MCF 10A (cell line): ENCODE measurements at regions not wholly inside any gene's neighbourhood (a gene's known extent, or its start where the extent isn't known, plus 50 kb on each side); places are given as distances from the start of the nearest gene placed in this dataset.

Experiments
- BruUV-seq: library from RNA; stranded (reverse); fragments of 400-500 nt; replicated peaks from 2 replicates; lab custom pipeline; 2021; lab: Mats Ljungman, UMichigan
- CTCF ChIA-PET: fragments of 300-600 bp; sonication (Branson Sonifier 250); formaldehyde crosslinking; extraction: SDS; loops from one replicate; lab custom pipeline; 2021; ENCODE audit warnings: antibody characterized with exemption, inconsistent platforms; lab: Yijun Ruan, JAX
- POLR2A ChIA-PET: fragments of 300-600, 350-650 bp; sonication (Branson Sonifier 250); formaldehyde crosslinking; extraction: SDS; loops from one replicate; lab custom pipeline; 2020; ENCODE audit warnings: antibody characterized with exemption, inconsistent platforms; lab: Yijun Ruan, JAX
- DNase-seq: peaks from one replicate; pipeline ENCODE4 v3.0.0-alpha.2; 2018; ENCODE audit not compliant: unreplicated experiment
- H3K27ac Mint-ChIP-seq: one replicate; pipeline ENCODE4 v1.8.0; 2022; ENCODE audit warnings: mild to moderate bottlenecking, low read depth, mixed read lengths; ENCODE audit not compliant: unreplicated experiment
- H3K27me3 Mint-ChIP-seq: one replicate; pipeline ENCODE4 v1.8.0; 2022; ENCODE audit warnings: mixed read lengths; ENCODE audit not compliant: insufficient read depth, unreplicated experiment
- H3K36me3 Mint-ChIP-seq: one replicate; pipeline ENCODE4 v1.8.0; 2022; ENCODE audit warnings: mild to moderate bottlenecking, moderate library complexity, mixed read lengths; ENCODE audit not compliant: insufficient read depth, unreplicated experiment
- H3K4me1 Mint-ChIP-seq: one replicate; pipeline ENCODE4 v1.8.0; 2022; ENCODE audit warnings: mixed read lengths; ENCODE audit not compliant: insufficient read depth, unreplicated experiment
- H3K4me3 Mint-ChIP-seq: one replicate; pipeline ENCODE4 v1.8.0; 2022; ENCODE audit warnings: mild to moderate bottlenecking, moderate library complexity, mixed read lengths; ENCODE audit not compliant: unreplicated experiment
- H3K9me3 Mint-ChIP-seq: one replicate; pipeline ENCODE4 v1.8.0; 2022; ENCODE audit warnings: mixed read lengths; ENCODE audit not compliant: unreplicated experiment
- intact Hi-C: fragments of 100-400 bp; cut with micrococcal nuclease; formaldehyde crosslinking; loops from 2 replicates; pipeline ENCODE4 v1.14.1; 2022
- TF ChIP-seq, protein P1 (sequence below): fragments of 200-600 bp; IDR thresholded peaks from one replicate; pipeline ENCODE4 v1.8.0; 2022; ENCODE audit warnings: antibody characterized with exemption, mild to moderate bottlenecking; ENCODE audit not compliant: unreplicated experiment

DNA sequence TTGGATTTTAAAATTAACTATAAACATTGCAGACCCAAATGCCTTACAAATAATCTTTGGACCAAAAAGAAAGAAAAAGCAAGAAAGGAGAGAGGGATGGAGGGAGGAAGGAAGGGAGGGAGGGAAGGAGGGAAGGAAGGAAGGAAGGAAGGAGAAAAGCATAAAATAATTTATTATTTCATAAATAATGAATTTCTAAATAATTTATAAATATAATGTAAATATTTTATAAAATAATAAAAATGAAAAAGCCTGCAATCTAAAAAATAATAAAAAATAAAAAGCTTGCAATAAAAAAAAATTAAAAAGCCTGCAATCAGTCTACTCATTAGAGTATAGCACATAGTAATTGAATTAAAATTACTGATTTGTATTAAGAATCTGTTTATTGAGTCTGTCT lies 614.3 kb downstream of the ISL1 start:
- H3K9me3 Mint-ChIP-seq: no peaks in the 10 kb centered on the region
- no peak for DNase-seq
- no TSS peak for BruUV-seq
- H3K27ac Mint-ChIP-seq: no peak overlapping the region
- no peak overlapping the region for H3K4me3 Mint-ChIP-seq
- TF ChIP-seq, protein P1, sequence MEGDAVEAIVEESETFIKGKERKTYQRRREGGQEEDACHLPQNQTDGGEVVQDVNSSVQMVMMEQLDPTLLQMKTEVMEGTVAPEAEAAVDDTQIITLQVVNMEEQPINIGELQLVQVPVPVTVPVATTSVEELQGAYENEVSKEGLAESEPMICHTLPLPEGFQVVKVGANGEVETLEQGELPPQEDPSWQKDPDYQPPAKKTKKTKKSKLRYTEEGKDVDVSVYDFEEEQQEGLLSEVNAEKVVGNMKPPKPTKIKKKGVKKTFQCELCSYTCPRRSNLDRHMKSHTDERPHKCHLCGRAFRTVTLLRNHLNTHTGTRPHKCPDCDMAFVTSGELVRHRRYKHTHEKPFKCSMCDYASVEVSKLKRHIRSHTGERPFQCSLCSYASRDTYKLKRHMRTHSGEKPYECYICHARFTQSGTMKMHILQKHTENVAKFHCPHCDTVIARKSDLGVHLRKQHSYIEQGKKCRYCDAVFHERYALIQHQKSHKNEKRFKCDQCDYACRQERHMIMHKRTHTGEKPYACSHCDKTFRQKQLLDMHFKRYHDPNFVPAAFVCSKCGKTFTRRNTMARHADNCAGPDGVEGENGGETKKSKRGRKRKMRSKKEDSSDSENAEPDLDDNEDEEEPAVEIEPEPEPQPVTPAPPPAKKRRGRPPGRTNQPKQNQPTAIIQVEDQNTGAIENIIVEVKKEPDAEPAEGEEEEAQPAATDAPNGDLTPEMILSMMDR: no peak
- H3K36me3 Mint-ChIP-seq: no peaks in the 10 kb centered on the region
- ChIA-PET POLR2A (no interaction called here), CTCF (interaction anchor here (1.1 to 1.2 kb wide), 2 partner anchors 10 to 1034 kb away, joined by 3 to 4 read pairs; no protein-coding TSS in a partner anchor)
- peaks cover 25% of the 10 kb centered on the region for H3K27me3 Mint-ChIP-seq
- H3K4me1 Mint-ChIP-seq: no peaks in the 10 kb centered on the region
- intact Hi-C loops: no loop called here

DNA sequence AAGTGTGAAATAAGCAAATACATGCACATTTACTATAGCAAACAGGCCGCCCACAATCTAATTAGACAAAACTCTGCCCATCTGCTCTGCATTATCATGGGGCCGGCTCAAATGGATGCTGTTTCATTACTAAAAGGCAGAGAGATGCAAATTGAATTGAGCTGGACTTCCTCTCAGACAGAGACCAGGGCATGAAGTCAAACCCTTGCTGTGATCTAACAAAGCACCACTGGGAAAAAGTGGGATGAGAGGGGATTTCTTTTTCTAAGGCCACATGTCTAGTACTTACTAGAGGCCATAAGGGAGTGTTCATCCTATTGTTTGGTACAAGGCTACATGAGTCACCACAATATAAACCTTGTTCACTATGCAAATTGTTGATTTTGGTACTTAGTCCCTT lies 614.7 kb downstream of the ISL1 start:
- Mint-ChIP-seq H3K9me3 (no peaks in the 10 kb centered on the region), H3K27me3 (peaks cover 20% of the 10 kb centered on the region), H3K4me3 (no peak overlapping the region), H3K27ac (no peak overlapping the region), H3K36me3 (no peaks in the 10 kb centered on the region), H3K4me1 (no peaks in the 10 kb centered on the region)
- BruUV-seq: no TSS peak
- TF ChIP-seq, protein P1: no peak
- CTCF ChIA-PET: interaction anchor here (1.1 to 1.2 kb wide), 2 partner anchors 9 to 1035 kb away, joined by 3 to 4 read pairs; no protein-coding TSS in a partner anchor
- intact Hi-C loops: no loop called here
- POLR2A ChIA-PET: no interaction called here
- no peak for DNase-seq

DNA sequence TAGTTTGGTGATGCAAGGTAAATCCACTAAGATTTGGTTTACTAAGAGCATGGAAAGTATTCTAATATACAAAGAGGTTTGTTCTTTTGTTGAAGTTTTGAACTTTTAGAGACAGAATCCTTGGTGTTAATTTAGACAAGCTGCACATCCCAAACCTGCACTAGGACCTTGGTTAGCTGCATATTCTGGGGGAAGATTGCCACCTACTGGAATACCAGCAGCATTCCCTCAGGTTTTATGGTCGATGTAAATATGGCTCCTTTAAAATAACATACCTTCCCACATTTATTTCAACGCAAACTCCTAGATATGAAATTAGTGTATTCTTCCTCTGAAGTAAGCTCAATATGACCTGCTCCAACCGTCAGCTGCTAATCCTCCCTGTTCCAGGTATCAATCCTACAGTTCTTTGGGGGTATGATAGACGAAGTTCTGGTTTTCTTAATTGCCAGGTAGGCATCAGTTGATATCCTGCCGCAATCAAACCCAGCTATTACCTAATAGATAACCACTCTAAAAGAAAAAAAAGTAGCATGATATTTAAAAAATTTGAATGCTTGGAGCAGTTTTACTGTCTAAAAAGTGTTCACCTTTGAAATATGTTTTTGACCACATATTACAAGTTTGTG lies 624.1 kb downstream of the ISL1 start:
- no peaks in the 10 kb centered on the region for H3K36me3 Mint-ChIP-seq
- H3K4me1 Mint-ChIP-seq: no peaks in the 10 kb centered on the region
- POLR2A ChIA-PET: interaction anchor here (0.6 kb wide), 1 partner anchor 1039 kb away, joined by 3 read pairs; no protein-coding TSS in a partner anchor
- no peak overlapping the region for H3K27ac Mint-ChIP-seq
- intact Hi-C loops: loop anchor here (1.0 to 2.0 kb wide), 4 partner anchors 515 to 1048 kb away; no protein-coding TSS in a partner anchor
- CTCF ChIA-PET: interaction anchor here (0.6 to 2.4 kb wide), 21 partner anchors 10 to 1118 kb away, joined by 3 to 31 read pairs (median 4); no protein-coding TSS in a partner anchor
- no peaks in the 10 kb centered on the region for H3K9me3 Mint-ChIP-seq
- no peak overlapping the region for H3K4me3 Mint-ChIP-seq
- no TSS peak for BruUV-seq
- peak; percentile 59 for DNase-seq
- TF ChIP-seq, protein P1: peak; percentile 66
- peaks cover 38% of the 10 kb centered on the region for H3K27me3 Mint-ChIP-seq

DNA sequence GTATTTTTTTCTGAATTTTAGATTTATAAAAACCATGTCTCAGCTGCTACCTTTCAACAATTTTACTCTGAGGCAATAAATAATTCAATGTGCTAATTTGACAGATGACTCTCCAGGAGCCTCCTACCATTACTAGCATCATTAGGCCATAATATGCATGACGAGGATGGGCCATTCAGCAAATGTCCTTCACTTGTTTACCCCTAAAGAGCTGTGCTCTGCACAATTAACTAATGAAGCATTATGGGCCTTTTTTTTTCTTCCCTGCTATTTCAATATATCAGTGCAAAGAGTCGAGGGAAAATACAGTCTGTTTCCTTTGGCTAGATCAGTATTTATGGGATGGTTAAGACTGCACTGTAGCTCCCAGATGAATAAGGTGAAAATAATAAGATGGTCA lies 627.2 kb downstream of the ISL1 start:
- BruUV-seq: no TSS peak
- H3K27ac Mint-ChIP-seq: no peak overlapping the region
- CTCF ChIA-PET: no interaction called here
- H3K4me1 Mint-ChIP-seq: no peaks in the 10 kb centered on the region
- TF ChIP-seq, protein P1: no peak
- no peaks in the 10 kb centered on the region for H3K36me3 Mint-ChIP-seq
- no peak overlapping the region for H3K4me3 Mint-ChIP-seq
- intact Hi-C loops: no loop called here
- H3K27me3 Mint-ChIP-seq: peaks cover 24% of the 10 kb centered on the region
- no peaks in the 10 kb centered on the region for H3K9me3 Mint-ChIP-seq
- POLR2A ChIA-PET: no interaction called here
- DNase-seq: no peak
